Nephron progenitor cell (in vitro differentiated cells): ENCODE measurements at regions not wholly inside any gene's neighbourhood (a gene's known extent, or its start where the extent isn't known, plus 50 kb on each side); places are given as distances from the start of the nearest gene placed in this dataset.
A peak's percentile ranks its signal among the peaks of the same experiment; 100 is the strongest.
"Not testable (repeated sequence)": the region's sequence is repeated elsewhere in the genome, so short reads cannot be mapped to it uniquely, and the experiment has no call there.

Experiments used
- DNase-seq: peaks from one replicate; pipeline ENCODE4 v3.0.0; 2021
- H3K27ac Mint-ChIP-seq: 2 replicates; pipeline ENCODE4 v1.8.0; 2021; ENCODE audit warnings: mild to moderate bottlenecking, moderate library complexity, mixed read lengths
- H3K27me3 Mint-ChIP-seq: 2 replicates; pipeline ENCODE4 v1.8.0; 2021; ENCODE audit warnings: mild to moderate bottlenecking, low read depth, mixed read lengths; ENCODE audit not compliant: poor library complexity
- H3K36me3 Mint-ChIP-seq: 2 replicates; pipeline ENCODE4 v1.8.0; 2021; ENCODE audit warnings: low read depth, mixed read lengths
- H3K4me1 Mint-ChIP-seq: 2 replicates; pipeline ENCODE4 v1.8.0; 2021; ENCODE audit warnings: mixed read lengths
- H3K4me3 Mint-ChIP-seq: 2 replicates; pipeline ENCODE4 v1.8.0; 2021; ENCODE audit warnings: mild to moderate bottlenecking, moderate library complexity, mixed read lengths
- H3K9me3 Mint-ChIP-seq: 2 replicates; pipeline ENCODE4 v1.8.0; 2021; ENCODE audit warnings: mild to moderate bottlenecking, moderate library complexity, mixed read lengths
- CTCF ChIP-seq: fragments of 200-600 bp; sonication (generic); IDR thresholded peaks from 2 replicates; pipeline ENCODE4 v1.5.0; 2021; ENCODE audit warnings: antibody characterized with exemption

GRCh38 chr18:64692826-64693225 lies 543.9 kb upstream of the LINC00305 start:
- DNase-seq, result no peak
- H3K9me3 Mint-ChIP-seq, result peaks cover 3% of the 10 kb centered on the region
- no peak overlapping the region for H3K4me3 Mint-ChIP-seq

GRCh38 chr18:64679121-64679520 lies 530.2 kb upstream of the LINC00305 start:
- no peak overlapping the region for H3K27ac Mint-ChIP-seq
- peaks cover 32% of the 10 kb centered on the region for H3K4me1 Mint-ChIP-seq
- H3K27me3 Mint-ChIP-seq, result peaks cover 6% of the 10 kb centered on the region
- no peak overlapping the region for H3K4me3 Mint-ChIP-seq
- DNase-seq, result no peak
- H3K9me3 Mint-ChIP-seq, result no peaks in the 10 kb centered on the region
- TF ChIP-seq CTCF, result no peak
- no peaks in the 10 kb centered on the region for H3K36me3 Mint-ChIP-seq

More at GRCh38 chr18:64692826-64693225, 543.9 kb upstream of the LINC00305 start:
- Mint-ChIP-seq H3K27me3 (no peaks in the 10 kb centered on the region), H3K27ac (no peak overlapping the region), H3K36me3 (no peaks in the 10 kb centered on the region), H3K4me1 (no peaks in the 10 kb centered on the region)
- TF ChIP-seq CTCF, result no peak

- DNase-seq, result no peak
- no peaks in the 10 kb centered on the region for H3K36me3 Mint-ChIP-seq
- no peak for TF ChIP-seq CTCF
- H3K27me3 Mint-ChIP-seq, result peaks cover 7% of the 10 kb centered on the region
- H3K27ac Mint-ChIP-seq, result no peak overlapping the region
- peaks cover 25% of the 10 kb centered on the region for H3K4me1 Mint-ChIP-seq
- no peak overlapping the region for H3K4me3 Mint-ChIP-seq
- H3K9me3 Mint-ChIP-seq, result no peaks in the 10 kb centered on the region
These were observed 529.2 kb upstream of the LINC00305 start for GRCh38 chr18:64678048-64678447.

GRCh38 chr18:64674694-64675093 lies 525.8 kb upstream of the LINC00305 start:
- Mint-ChIP-seq H3K27ac (peak overlapping the region; percentile 13), H3K9me3 (peaks cover 3% of the 10 kb centered on the region), H3K27me3 (peaks cover 3% of the 10 kb centered on the region), H3K4me3 (no peak overlapping the region), H3K4me1 (peaks cover 14% of the 10 kb centered on the region), H3K36me3 (no peaks in the 10 kb centered on the region)
- no peak for DNase-seq
- TF ChIP-seq CTCF, result no peak

- H3K36me3 Mint-ChIP-seq, DNase-seq, H3K9me3 Mint-ChIP-seq, H3K27ac Mint-ChIP-seq, H3K27me3 Mint-ChIP-seq, H3K4me3 Mint-ChIP-seq: not testable (repeated sequence)
- H3K4me1 Mint-ChIP-seq, result peaks cover 14% of the 10 kb centered on the region
These were observed 522.4 kb upstream of the LINC00305 start for GRCh38 chr18:64671293-64671692.

- H3K4me1 Mint-ChIP-seq, result no peaks in the 10 kb centered on the region
- H3K27ac Mint-ChIP-seq, result no peak overlapping the region
- no peak for TF ChIP-seq CTCF
- peaks cover 3% of the 10 kb centered on the region for H3K9me3 Mint-ChIP-seq
- H3K36me3 Mint-ChIP-seq, result no peaks in the 10 kb centered on the region
- no peak for DNase-seq
- H3K27me3 Mint-ChIP-seq, result no peaks in the 10 kb centered on the region
- H3K4me3 Mint-ChIP-seq, result no peak overlapping the region
These were observed 519.6 kb upstream of the LINC00305 start for GRCh38 chr18:64668461-64668962.
